ENCODE measurements at regions not wholly inside any gene's neighbourhood (a gene's known extent, or its start where the extent isn't known, plus 50 kb on each side); places are given as distances from the start of the nearest gene placed in this dataset.

- no peak for TF ChIP-seq CTCF (IDR thresholded peaks at IDR 0.05)
- no peak for TF ChIP-seq POLR2A (IDR thresholded peaks at IDR 0.05)
Observed at GRCh38 chr1:37176269-37176668, 142.0 kb upstream of the GRIK3 start.
